GM12873 (cell line): ENCODE measurements at regions not wholly inside any gene's neighbourhood (a gene's known extent, or its start where the extent isn't known, plus 50 kb on each side); places are given as distances from the start of the nearest gene placed in this dataset.

Source experiments
- CTCF ChIP-seq: IDR thresholded peaks from 2 replicates; pipeline ENCODE4 v1.5.1; 2012; ENCODE audit warnings: low read depth, mild to moderate bottlenecking, moderate library complexity, low read length, control low read depth; ENCODE audit not compliant: insufficient read depth; ENCODE audit errors: missing control alignments

GRCh38 chr14:83960832-83961512 is 1569.0 kb upstream of the FLRT2 start:
- TF ChIP-seq CTCF = no peak

GRCh38 chr14:83969998-83970397 is 1559.9 kb upstream of the FLRT2 start:
- no peak for TF ChIP-seq CTCF

GRCh38 chr14:83972631-83973030 is 1557.3 kb upstream of the FLRT2 start:
- no peak for TF ChIP-seq CTCF

- TF ChIP-seq CTCF = no peak
These were observed 1555.2 kb upstream of the FLRT2 start for GRCh38 chr14:83974647-83975163.

- no peak for TF ChIP-seq CTCF
These were observed 1554.5 kb upstream of the FLRT2 start for GRCh38 chr14:83975435-83975834.

GRCh38 chr14:83975841-83976770 is 1553.8 kb upstream of the FLRT2 start:
- no peak for TF ChIP-seq CTCF

- no peak for TF ChIP-seq CTCF
These were observed 1552.4 kb upstream of the FLRT2 start for GRCh38 chr14:83977583-83977982.
